Vagina (tissue), 2 donors: ENCODE measurements at regions not wholly inside any gene's neighbourhood (a gene's known extent, or its start where the extent isn't known, plus 50 kb on each side); places are given as distances from the start of the nearest gene placed in this dataset.

Source experiments
- POLR2A ChIP-seq, 2 donors: fragments of 450-650 bp; IDR thresholded peaks; one replicate each; pipeline ENCODE4 v1.6.1; 2017; ENCODE audit warnings: antibody characterized with exemption in 2 of 2, mild to moderate bottlenecking in 2 of 2, moderate library complexity in 2 of 2
- TF ChIP-seq, protein P1 (sequence below), 3 experiments: fragments of 450-650 bp in 2 of 3; fragments of 200-600 bp in 1 of 3; sonication (generic) in 1 of 3; IDR thresholded peaks; one replicate each; pipeline ENCODE4 v1.5.1; 2017 to 2019; ENCODE audit warnings: antibody characterized with exemption in 3 of 3, mild to moderate bottlenecking in 2 of 3, moderate library complexity in 2 of 3

DNA sequence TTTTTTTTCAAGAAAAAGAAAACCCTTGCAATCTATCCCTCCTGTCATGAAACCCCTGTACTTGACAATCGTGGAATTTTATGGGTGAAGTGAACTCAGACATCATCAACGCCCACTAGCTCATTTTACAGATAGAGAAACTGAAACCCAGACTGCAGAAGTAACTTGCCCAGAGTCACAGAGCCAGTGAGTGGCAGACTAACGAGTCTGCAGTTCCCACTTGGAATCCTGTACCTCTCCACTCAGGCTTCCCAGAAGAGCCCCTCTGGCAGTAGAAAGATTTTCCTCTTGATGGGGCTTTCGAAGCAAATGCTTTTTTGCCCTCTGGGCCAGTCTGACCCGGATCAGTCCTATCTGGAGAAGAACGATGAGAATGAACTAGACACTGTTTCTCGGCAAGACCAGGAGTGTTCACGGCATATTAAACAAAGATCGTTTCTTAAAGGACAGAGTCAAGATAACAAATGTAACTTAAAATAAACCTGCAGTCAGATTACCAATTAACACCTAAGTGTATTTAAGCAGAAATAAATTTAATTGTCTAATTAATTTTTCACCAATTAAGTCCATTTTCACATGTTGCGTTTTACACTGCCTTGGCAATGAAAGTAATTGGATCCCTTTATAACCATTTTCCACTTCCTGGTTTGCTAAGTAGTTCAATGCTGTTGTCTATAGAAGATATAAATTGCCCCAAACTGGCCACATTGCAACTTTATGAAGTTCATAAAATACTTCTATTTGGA lies 61.3 kb upstream of the CREB3L1 start:
- TF ChIP-seq, protein P1, sequence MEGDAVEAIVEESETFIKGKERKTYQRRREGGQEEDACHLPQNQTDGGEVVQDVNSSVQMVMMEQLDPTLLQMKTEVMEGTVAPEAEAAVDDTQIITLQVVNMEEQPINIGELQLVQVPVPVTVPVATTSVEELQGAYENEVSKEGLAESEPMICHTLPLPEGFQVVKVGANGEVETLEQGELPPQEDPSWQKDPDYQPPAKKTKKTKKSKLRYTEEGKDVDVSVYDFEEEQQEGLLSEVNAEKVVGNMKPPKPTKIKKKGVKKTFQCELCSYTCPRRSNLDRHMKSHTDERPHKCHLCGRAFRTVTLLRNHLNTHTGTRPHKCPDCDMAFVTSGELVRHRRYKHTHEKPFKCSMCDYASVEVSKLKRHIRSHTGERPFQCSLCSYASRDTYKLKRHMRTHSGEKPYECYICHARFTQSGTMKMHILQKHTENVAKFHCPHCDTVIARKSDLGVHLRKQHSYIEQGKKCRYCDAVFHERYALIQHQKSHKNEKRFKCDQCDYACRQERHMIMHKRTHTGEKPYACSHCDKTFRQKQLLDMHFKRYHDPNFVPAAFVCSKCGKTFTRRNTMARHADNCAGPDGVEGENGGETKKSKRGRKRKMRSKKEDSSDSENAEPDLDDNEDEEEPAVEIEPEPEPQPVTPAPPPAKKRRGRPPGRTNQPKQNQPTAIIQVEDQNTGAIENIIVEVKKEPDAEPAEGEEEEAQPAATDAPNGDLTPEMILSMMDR (IDR thresholded peaks at IDR 0.05), result no peak
- no peak for TF ChIP-seq POLR2A (IDR thresholded peaks at IDR 0.05)
